ENCODE measurements at regions not wholly inside any gene's neighbourhood (a gene's known extent, or its start where the extent isn't known, plus 50 kb on each side); places are given as distances from the start of the nearest gene placed in this dataset.

DNA sequence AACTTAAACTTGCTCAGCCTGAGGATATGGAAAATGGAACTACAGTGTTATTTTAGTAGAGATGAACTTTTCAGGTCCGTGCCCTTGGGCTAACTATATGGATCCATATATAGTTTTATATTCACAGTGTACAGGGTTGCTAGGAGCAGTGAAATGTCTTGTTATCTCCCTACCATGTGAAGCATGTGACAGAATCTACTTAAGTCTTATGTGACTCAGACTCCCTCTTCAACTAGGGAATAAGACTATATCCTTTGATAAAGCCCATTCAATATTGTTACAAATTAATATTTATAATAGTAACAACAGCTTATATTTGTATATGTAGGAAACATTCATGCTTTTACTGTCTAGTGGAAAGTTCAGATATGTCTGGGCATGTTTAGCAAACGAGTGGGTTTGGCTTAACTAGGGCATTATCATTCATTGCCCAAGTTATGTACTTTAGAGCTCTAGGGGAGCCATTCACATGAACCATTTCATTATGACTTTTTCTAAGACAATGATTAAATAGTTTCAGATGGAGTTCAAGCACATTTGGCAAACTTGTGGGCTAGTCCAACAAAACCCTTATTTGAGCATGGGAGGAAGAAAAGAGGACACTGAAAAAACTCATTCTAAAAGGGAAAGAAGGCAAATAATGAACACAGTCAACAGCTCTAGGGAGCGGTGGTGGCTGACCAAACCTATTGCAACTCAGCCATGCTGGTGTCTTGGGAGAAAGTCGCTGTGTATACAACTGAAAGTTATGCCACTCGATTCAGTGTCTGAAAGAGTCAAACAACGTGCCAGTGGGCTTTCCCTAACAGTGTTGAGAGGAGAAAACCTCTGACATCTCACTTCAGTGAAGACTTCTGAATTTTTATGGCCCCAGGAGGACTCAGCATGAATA, 305.9 kb upstream of the G2E3 start:
- no peak for TF ChIP-seq POLR2A (IDR thresholded peaks at IDR 0.05; ENCODE audit: low read length)
- no peak for TF ChIP-seq GATA1 (IDR thresholded peaks at IDR 0.05; ENCODE audit: low read depth, low read length)

All from erythroblast (primary cell).